B cell (primary cell): ENCODE measurements at regions not wholly inside any gene's neighbourhood (a gene's known extent, or its start where the extent isn't known, plus 50 kb on each side); places are given as distances from the start of the nearest gene placed in this dataset.

Experiments used
- ATAC-seq: fragments of 200-7000 bp; cut with Tn5 transposase; one replicate; pipeline ENCODE4 v1.10.0; 2021; ENCODE audit warnings: low read depth, mild to moderate bottlenecking, moderate number of reproducible peaks, moderate library complexity
- CTCF ChIA-PET: fragments of 350-600 bp; sonication (Branson Sonifier 250); formaldehyde crosslinking; loops from one replicate; lab custom pipeline; 2021; ENCODE audit warnings: antibody characterized with exemption, inconsistent platforms; lab: Charles Lee
- POLR2A ChIA-PET: fragments of 350-600 bp; sonication (Branson Sonifier 250); formaldehyde crosslinking; loops from one replicate; lab custom pipeline; 2021; ENCODE audit warnings: antibody characterized with exemption; lab: Charles Lee
- DNase-seq: peaks from one replicate; pipeline ENCODE4 v3.0.0; 2013
- H2AFZ ChIP-seq: 2 replicates; pipeline ENCODE4 v1.6.1; 2012; ENCODE audit warnings: mild to moderate bottlenecking, low read depth, low read length; ENCODE audit not compliant: insufficient read depth, poor library complexity, severe bottlenecking
- H3K27ac ChIP-seq, 2 donors: 1 replicate in 1 of 2; 2 replicates in 1 of 2; pipeline ENCODE4 v1.5.1; 2012 to 2013; ENCODE audit warnings: low read length in 2 of 2, mild to moderate bottlenecking in 2 of 2, moderate library complexity in 1 of 2
- H3K27me3 ChIP-seq, 4 experiments: fragments of 200-600 bp in 1 of 4; sonication (generic) in 1 of 4; replicated peaks in 1 of 4; 1 replicate in 2 of 4; 2 replicates in 2 of 4; pipeline versions ENCODE4 v1.6.1 to v1.7.0; 2013 to 2016; ENCODE audit warnings: low read length in 3 of 4, mild to moderate bottlenecking in 2 of 4, mixed read lengths in 1 of 4, moderate library complexity in 1 of 4; ENCODE audit not compliant: insufficient read depth in 4 of 4, control insufficient read depth in 3 of 4; ENCODE audit errors: control extremely low read depth in 1 of 4
- H3K36me3 ChIP-seq, 2 experiments: replicated peaks in 1 of 2; 1 replicate in 1 of 2; 2 replicates in 1 of 2; pipeline versions ENCODE4 v1.6.1 to v1.7.1; 2013; ENCODE audit warnings: low read length in 1 of 2; ENCODE audit not compliant: insufficient read depth in 2 of 2, control insufficient read depth in 1 of 2; ENCODE audit errors: control extremely low read depth in 1 of 2, extremely low read depth in 1 of 2
- H3K4me1 ChIP-seq, 2 donors: fragments of 200-600 bp in 1 of 2; sonication (generic) in 1 of 2; 1 replicate in 1 of 2; 2 replicates in 1 of 2; pipeline versions ENCODE4 v1.5.1 to v1.6.1; 2013 to 2017; ENCODE audit warnings: low read length in 2 of 2; ENCODE audit not compliant: control insufficient read depth in 2 of 2, insufficient read depth in 2 of 2
- H3K4me2 ChIP-seq: replicated peaks from 2 replicates; pipeline ENCODE3; 2012; ENCODE audit warnings: mild to moderate bottlenecking, low read depth, low read length; ENCODE audit not compliant: poor library complexity, severe bottlenecking
- H3K4me3 ChIP-seq, 5 experiments: fragments of 200-600 bp in 1 of 5; sonication (generic) in 1 of 5; 1 replicate in 3 of 5; 2 replicates in 2 of 5; pipeline versions ENCODE4 v1.5.1 to v1.7.0; 2011 to 2016; ENCODE audit warnings: low read length in 4 of 5, mild to moderate bottlenecking in 4 of 5, low read depth in 2 of 5, control low read depth in 1 of 5, moderate library complexity in 1 of 5; ENCODE audit not compliant: insufficient read depth in 1 of 5; ENCODE audit errors: control extremely low read depth in 1 of 5, extremely low read depth in 1 of 5
- H3K79me2 ChIP-seq: fragments of 200-600 bp; sonication (generic); one replicate; pipeline ENCODE4 v1.6.0; 2016; ENCODE audit warnings: low read length; ENCODE audit not compliant: control insufficient read depth, insufficient read depth
- H3K9ac ChIP-seq: fragments of 200-600 bp; sonication (generic); 2 replicates; pipeline ENCODE4 v1.6.1; 2017; ENCODE audit warnings: mild to moderate bottlenecking, low read length, moderate library complexity
- H3K9me3 ChIP-seq, 3 donors: one replicate each; pipeline versions ENCODE4 v1.6.1 to v1.7.1; 2013; ENCODE audit warnings: low read length in 2 of 3; ENCODE audit not compliant: control insufficient read depth in 2 of 3, insufficient read depth in 1 of 3; ENCODE audit errors: control extremely low read depth in 1 of 3
- H4K20me1 ChIP-seq: 2 replicates; pipeline ENCODE4 v1.6.0; 2012; ENCODE audit warnings: mild to moderate bottlenecking, low read length; ENCODE audit not compliant: insufficient read depth, control insufficient read depth, poor library complexity, severe bottlenecking
- H3K27ac Mint-ChIP-seq: one replicate; pipeline ENCODE4 v1.8.0; 2021; ENCODE audit warnings: mixed read lengths
- H3K27me3 Mint-ChIP-seq: one replicate; pipeline ENCODE4 v1.8.0; 2021; ENCODE audit warnings: mixed read lengths
- H3K4me1 Mint-ChIP-seq: one replicate; pipeline ENCODE4 v1.8.0; 2021; ENCODE audit warnings: mixed read lengths
- H3K4me3 Mint-ChIP-seq: one replicate; pipeline ENCODE4 v1.8.0; 2021; ENCODE audit warnings: mixed read lengths
- H3K9me3 Mint-ChIP-seq: one replicate; pipeline ENCODE4 v1.8.0; 2022; ENCODE audit warnings: mixed read lengths; ENCODE audit not compliant: insufficient read depth
- EZH2 ChIP-seq: IDR thresholded peaks from 2 replicates; pipeline ENCODE4 v1.6.1; 2012; ENCODE audit warnings: borderline replicate concordance, low read depth, mild to moderate bottlenecking, moderate library complexity, low read length; ENCODE audit not compliant: insufficient read depth, poor library complexity, severe bottlenecking
- WGBS: methylation state at CpG from one replicate; pipeline ENCODE4 v1.1.5; 2013; ENCODE audit warnings: missing lambda C conversion rate; ENCODE audit not compliant: insufficient coverage; 5-methylcytosine and 5-hydroxymethylcytosine counted together
- intact Hi-C: fragments of 100-400 bp; cut with micrococcal nuclease; formaldehyde crosslinking; loops from one replicate; pipeline ENCODE4 v1.10.0; 2022
- TF ChIP-seq, protein P1 (sequence below): fragments of 200-600 bp; IDR thresholded peaks from one replicate; pipeline ENCODE4 v1.8.0; 2022; ENCODE audit warnings: antibody characterized with exemption, mild to moderate bottlenecking

DNA sequence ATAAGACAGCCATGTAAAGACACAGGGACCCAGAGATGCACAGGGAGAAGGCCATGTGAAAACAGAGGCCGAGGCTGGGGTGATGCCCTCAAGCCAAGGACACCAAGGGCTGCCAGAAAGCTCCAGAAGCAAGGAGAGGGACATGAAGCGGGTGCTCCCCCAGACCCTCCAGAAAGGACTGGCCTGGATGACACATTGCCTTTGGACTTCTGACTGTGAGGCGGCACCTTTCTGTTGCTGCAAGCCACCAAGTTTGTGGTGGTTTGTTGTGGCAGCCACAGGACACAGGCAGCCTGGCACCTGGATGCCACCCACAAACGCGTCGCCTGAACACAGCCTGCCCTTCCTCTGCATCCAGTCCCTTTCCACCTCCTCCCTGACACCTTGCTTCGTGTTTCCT is 67.1 kb downstream of the RHOB start:
- 86% methylated on average over 6 of the region's 7 CpGs for WGBS
- no peak for ATAC-seq
- H2AFZ ChIP-seq, result no peak overlapping the region
- H3K4me3 Mint-ChIP-seq, result no peak overlapping the region
- CTCF ChIA-PET, result no interaction called here
- no peaks in the 10 kb centered on the region for H3K27me3 ChIP-seq
- no peak overlapping the region for H3K4me3 ChIP-seq
- intact Hi-C loops, result no loop called here
- TF ChIP-seq EZH2, result no peak
- TF ChIP-seq, protein P1, sequence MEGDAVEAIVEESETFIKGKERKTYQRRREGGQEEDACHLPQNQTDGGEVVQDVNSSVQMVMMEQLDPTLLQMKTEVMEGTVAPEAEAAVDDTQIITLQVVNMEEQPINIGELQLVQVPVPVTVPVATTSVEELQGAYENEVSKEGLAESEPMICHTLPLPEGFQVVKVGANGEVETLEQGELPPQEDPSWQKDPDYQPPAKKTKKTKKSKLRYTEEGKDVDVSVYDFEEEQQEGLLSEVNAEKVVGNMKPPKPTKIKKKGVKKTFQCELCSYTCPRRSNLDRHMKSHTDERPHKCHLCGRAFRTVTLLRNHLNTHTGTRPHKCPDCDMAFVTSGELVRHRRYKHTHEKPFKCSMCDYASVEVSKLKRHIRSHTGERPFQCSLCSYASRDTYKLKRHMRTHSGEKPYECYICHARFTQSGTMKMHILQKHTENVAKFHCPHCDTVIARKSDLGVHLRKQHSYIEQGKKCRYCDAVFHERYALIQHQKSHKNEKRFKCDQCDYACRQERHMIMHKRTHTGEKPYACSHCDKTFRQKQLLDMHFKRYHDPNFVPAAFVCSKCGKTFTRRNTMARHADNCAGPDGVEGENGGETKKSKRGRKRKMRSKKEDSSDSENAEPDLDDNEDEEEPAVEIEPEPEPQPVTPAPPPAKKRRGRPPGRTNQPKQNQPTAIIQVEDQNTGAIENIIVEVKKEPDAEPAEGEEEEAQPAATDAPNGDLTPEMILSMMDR, result no peak
- H3K27me3 Mint-ChIP-seq, result peaks cover 13% of the 10 kb centered on the region
- DNase-seq, result no peak
- peaks cover 0 to 15% (median 0%) of the 10 kb centered on the region in 3 donors for H3K9me3 ChIP-seq
- H3K36me3 ChIP-seq, result no peaks in the 10 kb centered on the region
- peaks cover 3% of the 10 kb centered on the region for H3K9me3 Mint-ChIP-seq
- no peak overlapping the region for H3K27ac ChIP-seq
- H3K4me2 ChIP-seq, result no peak overlapping the region
- H3K9ac ChIP-seq, result no peak overlapping the region
- POLR2A ChIA-PET, result no interaction called here
- no peaks in the 10 kb centered on the region for H3K4me1 Mint-ChIP-seq
- no peaks in the 10 kb centered on the region for H3K79me2 ChIP-seq
- H3K4me1 ChIP-seq, result no peaks in the 10 kb centered on the region
- H4K20me1 ChIP-seq, result no peaks in the 10 kb centered on the region
- no peak overlapping the region for H3K27ac Mint-ChIP-seq

DNA sequence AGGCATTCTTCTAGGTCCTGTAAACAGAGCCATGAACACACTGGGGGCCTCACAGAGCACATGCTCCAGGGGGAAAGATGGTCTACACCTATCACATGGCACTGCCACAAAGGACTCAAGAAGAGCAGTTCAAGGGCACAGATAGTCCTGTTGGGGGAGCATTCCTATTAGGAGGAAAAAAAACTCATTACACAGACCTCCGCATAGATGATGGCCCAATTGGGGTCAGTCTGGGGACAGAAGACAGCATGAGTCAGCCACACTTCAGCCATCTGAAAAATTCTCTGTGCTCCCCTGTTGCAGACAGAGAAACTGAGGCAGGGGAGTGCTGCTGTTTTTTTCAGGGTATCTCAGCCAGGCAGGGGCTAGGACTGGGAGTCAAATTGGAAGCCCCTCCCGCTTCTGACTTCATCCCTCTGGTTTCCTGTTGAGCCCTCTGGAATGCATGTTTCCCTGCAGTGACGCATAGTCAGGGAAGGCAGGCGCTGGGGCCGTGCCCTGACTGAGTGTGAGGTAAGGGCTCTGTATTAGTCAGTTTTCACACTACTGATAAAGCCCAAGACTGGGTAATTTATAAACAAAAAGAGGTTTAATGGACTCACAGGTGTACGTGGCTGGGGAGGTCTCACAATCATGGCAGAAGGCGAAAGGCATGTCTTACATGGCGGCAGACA is 67.9 kb downstream of the RHOB start:
- Histone ChIP-seq H3K4me2 (no peak overlapping the region), H3K4me1 (no peaks in the 10 kb centered on the region), H4K20me1 (no peaks in the 10 kb centered on the region), H3K4me3 (no peak overlapping the region), H3K27me3 (no peaks in the 10 kb centered on the region), H3K9me3 (peaks cover 0 to 15% (median 0%) of the 10 kb centered on the region in 3 donors), H3K27ac (no peak overlapping the region), H3K9ac (no peak overlapping the region), H2AFZ (no peak overlapping the region), H3K79me2 (no peaks in the 10 kb centered on the region), H3K36me3 (no peaks in the 10 kb centered on the region)
- Mint-ChIP-seq H3K27me3 (peaks cover 13% of the 10 kb centered on the region), H3K4me1 (no peaks in the 10 kb centered on the region), H3K27ac (no peak overlapping the region), H3K9me3 (peaks cover 3% of the 10 kb centered on the region), H3K4me3 (no peak overlapping the region)
- 92% methylated on average over 2 of the region's 8 CpGs for WGBS
- TF ChIP-seq, protein P1, result no peak
- TF ChIP-seq EZH2, result no peak
- ChIA-PET POLR2A (no interaction called here), CTCF (no interaction called here)
- intact Hi-C loops, result no loop called here
- ATAC-seq (no peak), DNase-seq (no peak)
